ENCODE measurements at regions not wholly inside any gene's neighbourhood (a gene's known extent, or its start where the extent isn't known, plus 50 kb on each side); places are given as distances from the start of the nearest gene placed in this dataset.

- H3K4me1 Mint-ChIP-seq: no peaks in the 10 kb centered on the region
- intact Hi-C loops (cut with micrococcal nuclease): no loop called here
- no peak for DNase-seq
- CTCF ChIA-PET: interaction anchor here (0.7 kb wide), 1 partner anchor 79 kb away, joined by 3 read pairs; no protein-coding TSS in a partner anchor
- H4K20me1 ChIP-seq (ENCODE audit: control insufficient read depth, insufficient read depth, low read length, poor library complexity, severe bottlenecking): no peaks in the 10 kb centered on the region
- no peaks in the 10 kb centered on the region for H3K79me2 ChIP-seq (ENCODE audit: control insufficient read depth, insufficient read depth, low read length)
- no peak overlapping the region for H3K27ac Mint-ChIP-seq
- no peaks in the 10 kb centered on the region for H3K9me3 Mint-ChIP-seq (ENCODE audit: insufficient read depth)
- no peak overlapping the region for H3K9ac ChIP-seq (ENCODE audit: low read length)
- H3K27me3 Mint-ChIP-seq: no peaks in the 10 kb centered on the region
- POLR2A ChIA-PET: no interaction called here
- no peak for ATAC-seq (ENCODE audit: low read depth)
- H3K4me1 ChIP-seq (ENCODE audit: control insufficient read depth in 2 of 2, insufficient read depth in 2 of 2, low read length in 2 of 2): no peaks in the 10 kb centered on the region
- TF ChIP-seq EZH2 (IDR thresholded peaks at IDR 0.05; ENCODE audit: borderline replicate concordance, insufficient read depth, low read depth, low read length, poor library complexity, severe bottlenecking) (no peak), CTCF (IDR thresholded peaks at IDR 0.05) (no peak)
- H3K27me3 ChIP-seq (replicated peaks in 1 of 4; ENCODE audit: control extremely low read depth in 1 of 4, control insufficient read depth in 3 of 4, insufficient read depth in 4 of 4, low read length in 3 of 4): no peaks in the 10 kb centered on the region
- no peaks in the 10 kb centered on the region for H3K9me3 ChIP-seq (ENCODE audit: control extremely low read depth in 1 of 3, control insufficient read depth in 2 of 3, insufficient read depth in 1 of 3, low read length in 2 of 3)
- no peak overlapping the region for H3K4me3 ChIP-seq (ENCODE audit: control extremely low read depth in 1 of 5, extremely low read depth in 1 of 5, insufficient read depth in 1 of 5, low read depth in 2 of 5, low read length in 4 of 5)
- H3K4me2 ChIP-seq (replicated peaks; ENCODE audit: low read depth, low read length, poor library complexity, severe bottlenecking): no peak overlapping the region
- H2AFZ ChIP-seq (ENCODE audit: insufficient read depth, low read depth, low read length, poor library complexity, severe bottlenecking): no peak overlapping the region
- 100% methylated on average over 3 of the region's 4 CpGs for WGBS (ENCODE audit: insufficient coverage)
- no peaks in the 10 kb centered on the region for H3K36me3 ChIP-seq (replicated peaks in 1 of 2; ENCODE audit: control extremely low read depth in 1 of 2, control insufficient read depth in 1 of 2, extremely low read depth in 1 of 2, insufficient read depth in 2 of 2, low read length in 1 of 2)
- H3K27ac ChIP-seq (ENCODE audit: low read length in 2 of 2): no peak overlapping the region
- no peak overlapping the region for H3K4me3 Mint-ChIP-seq
Measured at GRCh38 chr12:87444039-87444438, 585.2 kb downstream of the C12orf50 start.

GRCh38 chr12:87441511-87441910, 587.7 kb downstream of the C12orf50 start:
- no peak for TF ChIP-seq CTCF (IDR thresholded peaks at IDR 0.05)
- no peak for DNase-seq
- no peak overlapping the region for H3K4me3 ChIP-seq (ENCODE audit: control extremely low read depth in 1 of 5, extremely low read depth in 1 of 5, insufficient read depth in 1 of 5, low read depth in 2 of 5, low read length in 4 of 5)
- no peaks in the 10 kb centered on the region for H3K36me3 ChIP-seq (replicated peaks in 1 of 2; ENCODE audit: control extremely low read depth in 1 of 2, control insufficient read depth in 1 of 2, extremely low read depth in 1 of 2, insufficient read depth in 2 of 2, low read length in 1 of 2)
- no peaks in the 10 kb centered on the region for H3K4me1 Mint-ChIP-seq
- WGBS (ENCODE audit: insufficient coverage): 60% methylated on average over 1 of the region's 3 CpGs
- H3K27me3 Mint-ChIP-seq: no peaks in the 10 kb centered on the region
- ChIA-PET POLR2A (no interaction called here), CTCF (no interaction called here)
- H3K9ac ChIP-seq (ENCODE audit: low read length): no peak overlapping the region
- no peak overlapping the region for H3K27ac ChIP-seq (ENCODE audit: low read length in 2 of 2)
- H3K27ac Mint-ChIP-seq: no peak overlapping the region
- H2AFZ ChIP-seq (ENCODE audit: insufficient read depth, low read depth, low read length, poor library complexity, severe bottlenecking): no peak overlapping the region
- no peaks in the 10 kb centered on the region for H3K27me3 ChIP-seq (replicated peaks in 1 of 4; ENCODE audit: control extremely low read depth in 1 of 4, control insufficient read depth in 3 of 4, insufficient read depth in 4 of 4, low read length in 3 of 4)
- no peak for ATAC-seq (ENCODE audit: low read depth)
- intact Hi-C loops (cut with micrococcal nuclease): no loop called here
- no peaks in the 10 kb centered on the region for H3K9me3 Mint-ChIP-seq (ENCODE audit: insufficient read depth)
- H3K9me3 ChIP-seq (ENCODE audit: control extremely low read depth in 1 of 3, control insufficient read depth in 2 of 3, insufficient read depth in 1 of 3, low read length in 2 of 3): no peaks in the 10 kb centered on the region
- H3K4me3 Mint-ChIP-seq: no peak overlapping the region
- H3K4me1 ChIP-seq (ENCODE audit: control insufficient read depth in 2 of 2, insufficient read depth in 2 of 2, low read length in 2 of 2): no peaks in the 10 kb centered on the region
- H4K20me1 ChIP-seq (ENCODE audit: control insufficient read depth, insufficient read depth, low read length, poor library complexity, severe bottlenecking): no peaks in the 10 kb centered on the region
- H3K4me2 ChIP-seq (replicated peaks; ENCODE audit: low read depth, low read length, poor library complexity, severe bottlenecking): no peak overlapping the region
- H3K79me2 ChIP-seq (ENCODE audit: control insufficient read depth, insufficient read depth, low read length): no peaks in the 10 kb centered on the region

Measured in B cell (primary cell).